Activated T-cell treated with anti-CD3 and anti-CD28 coated beads, Interleukin-2, amount 50 U/mL, for 72 hours (primary cell): ENCODE measurements at regions not wholly inside any gene's neighbourhood (a gene's known extent, or its start where the extent isn't known, plus 50 kb on each side); places are given as distances from the start of the nearest gene placed in this dataset.
"Not testable (repeated sequence)": the region's sequence is repeated elsewhere in the genome, so short reads cannot be mapped to it uniquely, and the experiment has no call there.

Experiments
- ATAC-seq, 2 donors: fragments of 150-1000 bp; cut with Tn5 transposase; replicated peaks in 1 of 2; 2 replicates each; pipeline ENCODE4 v1.10.0; 2021; ENCODE audit warnings: moderate library complexity in 2 of 2, mild to moderate bottlenecking in 1 of 2
- DNase-seq, 2 donors: peaks; one replicate each; pipeline ENCODE4 v3.0.0; 2021 to 2022; ENCODE audit warnings: mixed read lengths in 1 of 2
- H3K27ac Mint-ChIP-seq: one replicate; pipeline ENCODE4 v1.8.0; 2022; ENCODE audit warnings: mild to moderate bottlenecking, moderate library complexity, mixed read lengths
- H3K27me3 Mint-ChIP-seq: one replicate; pipeline ENCODE4 v1.8.0; 2022; ENCODE audit warnings: low read depth, mixed read lengths
- H3K36me3 Mint-ChIP-seq, 2 donors: one replicate each; pipeline ENCODE4 v1.8.0; 2022; ENCODE audit warnings: mixed read lengths in 2 of 2, mild to moderate bottlenecking in 1 of 2; ENCODE audit not compliant: insufficient read depth in 2 of 2
- H3K4me1 Mint-ChIP-seq: one replicate; pipeline ENCODE4 v1.8.0; 2022; ENCODE audit warnings: low read depth, mixed read lengths
- H3K4me3 Mint-ChIP-seq, 2 donors: one replicate each; pipeline ENCODE4 v1.8.0; 2022; ENCODE audit warnings: mild to moderate bottlenecking in 2 of 2, mixed read lengths in 2 of 2, moderate library complexity in 2 of 2
- H3K9me3 Mint-ChIP-seq, 2 donors: one replicate each; pipeline ENCODE4 v1.8.0; 2022; ENCODE audit warnings: mixed read lengths in 2 of 2

DNA sequence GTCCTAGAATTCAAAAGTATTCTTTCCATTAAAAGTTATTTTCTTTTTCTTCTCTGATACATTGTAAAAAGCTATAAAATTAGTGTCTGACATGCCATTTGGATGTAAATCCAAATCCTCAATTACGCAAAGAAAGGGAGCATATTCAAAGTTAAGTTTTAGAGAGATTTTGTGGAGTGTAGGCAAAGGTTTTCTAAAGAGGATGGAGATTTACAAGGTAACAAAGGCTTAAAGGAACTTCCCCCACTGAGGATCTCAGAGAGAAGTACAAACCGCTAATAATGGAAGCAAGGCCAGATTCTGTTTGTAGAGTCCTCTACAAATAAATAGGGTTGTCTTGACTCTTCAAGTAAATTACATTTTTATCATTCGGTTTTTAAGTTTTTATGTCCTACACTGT lies 91.0 kb upstream of the MAPK10 start:
- H3K9me3 Mint-ChIP-seq: no peaks in the 10 kb centered on the region
- ATAC-seq (no peak), DNase-seq (no peak)
- H3K4me1 Mint-ChIP-seq: peaks cover 6% of the 10 kb centered on the region
- no peak overlapping the region for H3K4me3 Mint-ChIP-seq
- H3K36me3 Mint-ChIP-seq: no peaks in the 10 kb centered on the region
- H3K27me3 Mint-ChIP-seq: peaks cover 7% of the 10 kb centered on the region
- H3K27ac Mint-ChIP-seq: no peak overlapping the region

- H3K36me3 Mint-ChIP-seq: no peaks in the 10 kb centered on the region
- H3K9me3 Mint-ChIP-seq: no peaks in the 10 kb centered on the region
- H3K27me3 Mint-ChIP-seq: peaks cover 7% of the 10 kb centered on the region
- no peak overlapping the region for H3K27ac Mint-ChIP-seq
- peaks cover 6% of the 10 kb centered on the region for H3K4me1 Mint-ChIP-seq
- ATAC-seq: no peak
- no peak overlapping the region for H3K4me3 Mint-ChIP-seq
- no peak for DNase-seq
These were observed 91.9 kb upstream of the MAPK10 start for GRCh38 chr4:86451560-86452330.

DNA sequence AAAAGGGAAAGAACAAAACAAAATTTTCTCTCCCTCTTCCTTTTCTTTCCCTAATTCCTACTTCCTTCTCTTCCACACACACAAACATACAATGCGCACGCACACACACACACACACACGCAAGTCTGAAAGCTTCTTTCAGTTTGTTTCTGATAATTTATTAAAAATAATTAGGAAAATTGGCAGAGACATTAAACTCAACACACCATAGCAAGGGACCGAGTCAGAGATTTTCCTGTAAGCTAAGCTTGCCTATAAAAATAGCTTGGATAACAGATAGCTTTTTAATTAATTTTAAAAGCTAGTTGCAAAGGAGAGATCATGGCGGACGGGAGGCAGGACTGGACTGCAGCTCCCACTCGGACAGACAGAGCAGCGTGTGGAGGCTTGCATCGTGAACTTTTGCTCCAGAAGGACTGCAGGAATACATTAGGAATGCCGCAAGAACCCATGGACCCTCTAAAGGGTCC lies 92.6 kb upstream of the MAPK10 start:
- DNase-seq: no peak
- no peaks in the 10 kb centered on the region for H3K36me3 Mint-ChIP-seq
- ATAC-seq: no peak
- peaks cover 7% of the 10 kb centered on the region for H3K27me3 Mint-ChIP-seq
- H3K4me1 Mint-ChIP-seq: peaks cover 6% of the 10 kb centered on the region
- H3K9me3 Mint-ChIP-seq: no peaks in the 10 kb centered on the region
- no peak overlapping the region for H3K4me3 Mint-ChIP-seq
- no peak overlapping the region for H3K27ac Mint-ChIP-seq

GRCh38 chr4:86452924-86453531 lies 93.2 kb upstream of the MAPK10 start:
- Mint-ChIP-seq H3K4me3 (no peak overlapping the region), H3K4me1 (peaks cover 6% of the 10 kb centered on the region), H3K27me3 (peaks cover 7% of the 10 kb centered on the region), H3K9me3 (no peaks in the 10 kb centered on the region), H3K27ac (no peak overlapping the region), H3K36me3 (no peaks in the 10 kb centered on the region)
- no peak for ATAC-seq
- DNase-seq: no peak

DNA sequence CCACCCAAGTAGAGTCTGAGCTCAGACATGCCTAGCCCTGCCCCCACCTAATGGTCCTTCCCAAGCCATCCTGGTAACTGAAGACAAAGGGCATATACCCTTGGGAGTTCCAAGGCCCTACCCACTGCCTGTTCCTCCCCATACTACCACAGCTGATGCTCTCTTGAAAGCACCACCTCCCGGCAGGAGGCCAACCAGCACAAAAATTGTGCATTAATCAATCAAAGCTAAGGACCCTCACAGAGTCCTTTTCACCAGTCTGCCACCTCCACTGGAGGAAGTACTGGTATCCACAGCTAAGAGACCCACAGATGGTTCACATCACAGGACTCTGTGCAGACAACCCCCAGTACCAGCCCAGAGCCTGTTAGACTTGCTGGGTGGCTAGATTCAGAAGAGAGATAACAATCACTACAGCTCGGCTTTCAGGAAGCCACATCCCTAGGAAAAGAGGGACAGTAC lies 93.8 kb upstream of the MAPK10 start:
- H3K4me3 Mint-ChIP-seq: not testable (repeated sequence)

GRCh38 chr4:86461849-86462248 lies 102.0 kb upstream of the MAPK10 start:
- Mint-ChIP-seq H3K36me3 (no peaks in the 10 kb centered on the region), H3K4me1 (no peaks in the 10 kb centered on the region), H3K27ac (no peak overlapping the region), H3K4me3 (no peak overlapping the region), H3K27me3 (no peaks in the 10 kb centered on the region), H3K9me3 (peaks cover 0 to 2% of the 10 kb centered on the region in 2 donors)
- no peak for DNase-seq
- ATAC-seq: no peak

More for the DNA sequence above, 93.8 kb upstream of the MAPK10 start:
- not testable (repeated sequence) for H3K4me1 Mint-ChIP-seq, H3K27me3 Mint-ChIP-seq, H3K27ac Mint-ChIP-seq, ATAC-seq, H3K36me3 Mint-ChIP-seq, H3K9me3 Mint-ChIP-seq, DNase-seq

- H3K4me3 Mint-ChIP-seq: no peak overlapping the region
- H3K27ac Mint-ChIP-seq: no peak overlapping the region
- ATAC-seq: no peak
- no peaks in the 10 kb centered on the region for H3K9me3 Mint-ChIP-seq
- DNase-seq: no peak
- no peaks in the 10 kb centered on the region for H3K4me1 Mint-ChIP-seq
- no peaks in the 10 kb centered on the region for H3K27me3 Mint-ChIP-seq
- no peaks in the 10 kb centered on the region for H3K36me3 Mint-ChIP-seq
These were observed 112.6 kb upstream of the MAPK10 start for GRCh38 chr4:86472377-86473019.

DNA sequence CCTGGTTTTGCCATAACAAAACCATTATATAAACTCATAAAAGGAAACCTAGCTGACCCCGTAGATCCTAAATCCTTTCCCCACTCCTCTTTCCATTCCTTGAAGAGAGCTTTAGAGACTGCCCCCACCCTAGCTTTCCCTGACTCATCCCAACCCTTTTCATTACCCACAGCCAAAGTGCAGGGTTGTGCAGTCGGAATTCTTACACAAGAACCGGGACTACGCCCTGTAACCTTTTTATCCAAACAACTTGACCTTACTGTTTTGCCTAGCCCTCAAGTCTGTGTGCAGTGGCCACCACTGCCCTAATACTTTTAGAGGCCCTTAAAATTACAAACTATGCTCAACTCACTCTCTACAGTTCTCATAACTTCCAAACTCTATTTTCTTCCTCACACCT lies 116.0 kb upstream of the PTPN13 start:
- not testable (repeated sequence) for H3K4me1 Mint-ChIP-seq, H3K27ac Mint-ChIP-seq, H3K36me3 Mint-ChIP-seq, ATAC-seq, H3K9me3 Mint-ChIP-seq, H3K4me3 Mint-ChIP-seq, H3K27me3 Mint-ChIP-seq, DNase-seq

DNA sequence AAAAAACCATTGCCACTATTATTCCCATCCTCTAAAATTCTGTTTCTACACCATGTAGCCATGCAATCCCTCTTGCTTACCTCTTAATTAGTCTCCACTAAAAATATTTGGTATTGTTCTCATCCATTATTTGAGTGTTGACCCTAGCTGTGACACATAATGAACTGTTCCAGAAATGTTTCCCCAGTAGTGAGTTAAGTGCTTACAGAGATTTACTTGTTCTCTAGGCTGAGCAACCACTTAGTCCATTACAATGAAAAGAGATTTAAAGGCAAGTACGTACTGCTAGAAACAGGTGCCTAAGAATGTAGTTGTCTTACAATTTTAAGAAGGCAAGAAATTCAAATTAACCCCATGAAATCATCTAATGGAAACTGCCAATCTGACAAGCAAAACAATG lies 112.7 kb upstream of the PTPN13 start:
- Mint-ChIP-seq H3K27ac (no peak overlapping the region), H3K4me3 (no peak overlapping the region), H3K4me1 (peaks cover 7% of the 10 kb centered on the region), H3K27me3 (no peaks in the 10 kb centered on the region), H3K36me3 (no peaks in the 10 kb centered on the region), H3K9me3 (no peaks in the 10 kb centered on the region)
- DNase-seq (no peak), ATAC-seq (no peak)

DNA sequence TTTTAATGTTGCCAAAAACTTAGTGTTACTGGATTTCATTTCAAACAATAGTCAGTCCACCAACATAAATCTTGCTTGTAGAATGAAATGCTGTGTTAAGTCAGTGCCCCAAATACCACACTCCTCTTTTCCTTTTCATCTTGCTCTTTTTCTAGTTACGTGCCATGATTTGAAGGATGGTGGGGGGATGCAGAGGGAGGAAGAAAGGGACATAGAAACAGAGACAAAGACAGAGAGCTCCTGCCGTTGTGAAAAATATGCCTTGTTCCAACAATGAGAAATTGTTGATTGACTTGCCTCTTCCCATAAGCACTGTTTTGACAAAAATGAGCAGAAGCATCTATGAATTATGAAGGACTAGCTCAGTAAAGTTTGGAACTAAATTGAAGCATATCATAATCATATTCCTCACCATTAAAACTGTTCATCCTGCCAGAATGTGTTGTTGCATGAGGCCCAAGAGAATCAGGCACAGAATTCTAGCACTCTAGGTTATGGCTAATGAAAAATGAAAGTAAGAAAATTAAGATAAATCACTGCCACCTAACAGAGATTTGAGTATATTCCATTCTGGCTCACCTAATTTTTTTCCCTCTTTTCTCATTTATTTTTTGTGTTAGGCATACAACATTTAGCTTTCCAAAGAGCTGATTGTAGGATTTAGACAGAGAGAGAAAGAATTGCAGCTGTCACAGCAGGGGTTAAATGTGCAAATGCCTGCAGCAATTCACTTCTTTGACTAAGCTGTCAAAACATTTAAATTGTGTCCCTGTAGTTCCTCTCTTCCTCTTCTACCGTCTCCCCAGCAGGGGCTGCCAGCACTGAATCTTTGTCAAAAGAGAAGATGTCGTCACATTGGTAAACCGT lies 111.6 kb upstream of the PTPN13 start:
- Mint-ChIP-seq H3K36me3 (no peaks in the 10 kb centered on the region), H3K4me3 (no peak overlapping the region), H3K4me1 (peaks cover 7% of the 10 kb centered on the region), H3K9me3 (no peaks in the 10 kb centered on the region), H3K27ac (no peak overlapping the region), H3K27me3 (no peaks in the 10 kb centered on the region)
- DNase-seq (no peak), ATAC-seq (no peak)

DNA sequence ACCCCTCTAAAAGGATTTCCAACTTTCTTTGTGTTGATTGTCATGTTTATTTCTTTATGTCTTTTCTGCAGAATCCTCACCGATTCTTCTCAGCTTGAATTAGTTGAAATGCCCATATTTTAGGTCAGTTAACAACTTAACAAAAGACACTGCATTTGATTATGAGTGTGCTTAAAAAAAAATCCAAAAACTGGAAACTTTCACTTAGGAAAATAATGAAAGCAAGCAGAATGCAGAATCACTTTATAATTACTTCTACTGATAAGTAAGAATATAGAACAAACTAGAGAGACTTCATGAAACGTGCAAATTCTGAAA lies 111.0 kb upstream of the PTPN13 start:
- no peak for ATAC-seq
- no peaks in the 10 kb centered on the region for H3K27me3 Mint-ChIP-seq
- no peak overlapping the region for H3K4me3 Mint-ChIP-seq
- DNase-seq: no peak
- H3K27ac Mint-ChIP-seq: no peak overlapping the region
- H3K9me3 Mint-ChIP-seq: no peaks in the 10 kb centered on the region
- H3K4me1 Mint-ChIP-seq: peaks cover 7% of the 10 kb centered on the region
- no peaks in the 10 kb centered on the region for H3K36me3 Mint-ChIP-seq

DNA sequence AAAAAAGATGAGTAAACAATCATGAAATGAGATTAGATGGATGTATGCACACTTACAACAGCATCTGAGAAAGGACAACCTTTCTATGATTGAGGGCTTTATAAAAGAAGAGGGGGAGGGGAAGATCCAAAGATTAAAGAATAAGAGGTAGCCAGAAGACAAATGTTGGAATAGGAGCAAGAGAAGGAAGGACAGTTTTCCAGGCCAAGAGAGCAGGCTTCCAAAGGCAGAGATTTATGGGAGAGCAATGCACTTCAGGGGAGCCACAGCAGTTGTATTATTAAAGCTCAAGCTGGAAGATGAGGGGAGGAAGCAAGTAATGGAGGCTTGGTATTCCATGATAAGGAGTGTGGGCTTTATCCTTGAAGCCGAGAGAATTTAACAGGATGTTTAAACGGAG lies 110.3 kb upstream of the PTPN13 start:
- DNase-seq (no peak), ATAC-seq (no peak)
- H3K36me3 Mint-ChIP-seq: no peaks in the 10 kb centered on the region
- H3K27me3 Mint-ChIP-seq: no peaks in the 10 kb centered on the region
- no peak overlapping the region for H3K27ac Mint-ChIP-seq
- H3K4me3 Mint-ChIP-seq: no peak overlapping the region
- peaks cover 7% of the 10 kb centered on the region for H3K4me1 Mint-ChIP-seq
- H3K9me3 Mint-ChIP-seq: no peaks in the 10 kb centered on the region

DNA sequence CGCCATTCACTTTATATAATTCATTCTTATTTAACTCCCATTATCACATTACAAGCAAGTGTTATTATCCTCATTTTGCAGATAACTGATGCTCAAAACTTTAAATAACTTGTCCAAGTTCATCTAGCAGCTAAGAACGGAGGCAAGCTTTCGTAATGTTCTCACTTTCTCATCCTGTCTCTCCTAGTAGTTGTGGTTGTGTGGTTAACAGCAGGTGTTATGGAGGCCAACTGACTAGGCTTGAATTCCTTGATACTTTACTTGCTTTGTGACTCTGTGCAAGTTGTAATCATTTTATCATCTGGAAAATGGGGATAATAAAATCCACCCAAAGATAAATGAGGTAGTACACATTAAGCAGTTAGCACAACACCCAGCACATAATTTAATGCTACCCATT lies 109.9 kb upstream of the PTPN13 start:
- no peak overlapping the region for H3K4me3 Mint-ChIP-seq
- no peaks in the 10 kb centered on the region for H3K36me3 Mint-ChIP-seq
- no peak overlapping the region for H3K27ac Mint-ChIP-seq
- H3K4me1 Mint-ChIP-seq: peaks cover 7% of the 10 kb centered on the region
- no peak for DNase-seq
- H3K9me3 Mint-ChIP-seq: no peaks in the 10 kb centered on the region
- ATAC-seq: no peak
- no peaks in the 10 kb centered on the region for H3K27me3 Mint-ChIP-seq
